ENCODE measurements at regions not wholly inside any gene's neighbourhood (a gene's known extent, or its start where the extent isn't known, plus 50 kb on each side); places are given as distances from the start of the nearest gene placed in this dataset.

- no peak for ATAC-seq
- WGBS, 2 donors, result 76 to 80% methylated on average over 7 of the region's 7 CpGs
- intact Hi-C loops (cut with DNase I), result no loop called here
Observed at GRCh38 chr10:69703766-69704630, 74.0 kb downstream of the FAM241B start.

GRCh38 chr10:69709366-69709941, 79.4 kb downstream of the FAM241B start:
- DNase-seq, result no peak
- intact Hi-C loops (cut with DNase I), result no loop called here
- WGBS, 2 donors, result 77 to 83% methylated on average over 7 of the region's 7 CpGs
- H3K27me3 ChIP-seq, result peaks cover 0 to 13% (median 7%) of the 10 kb centered on the region in 7 donors
- no peak overlapping the region for H3K27ac ChIP-seq
- no peak overlapping the region for H3K4me3 ChIP-seq
- ATAC-seq, result no peak
- H3K9me3 ChIP-seq, result peaks cover 0 to 12% (median 0%) of the 10 kb centered on the region in 11 donors
- no peak for TF ChIP-seq CTCF (IDR thresholded peaks at IDR 0.05)
- H3K36me3 ChIP-seq, result no peaks in the 10 kb centered on the region
- no peaks in the 10 kb centered on the region for H3K4me1 ChIP-seq

More at GRCh38 chr10:69703766-69704630, 74.0 kb downstream of the FAM241B start:
- H3K27ac ChIP-seq, result no peak overlapping the region
- H3K4me1 ChIP-seq, result no peaks in the 10 kb centered on the region
- peaks cover 0 to 21% (median 16%) of the 10 kb centered on the region in 7 donors for H3K27me3 ChIP-seq
- H3K4me3 ChIP-seq, result no peak overlapping the region
- H3K9me3 ChIP-seq, result peaks cover 0 to 22% (median 0%) of the 10 kb centered on the region in 11 donors
- no peak for TF ChIP-seq CTCF (IDR thresholded peaks at IDR 0.05)
- DNase-seq, result no peak
- no peaks in the 10 kb centered on the region for H3K36me3 ChIP-seq

GRCh38 chr10:69710008-69710888, 80.2 kb downstream of the FAM241B start:
- Histone ChIP-seq H3K9me3 (peaks cover 0 to 12% (median 0%) of the 10 kb centered on the region in 11 donors), H3K27ac (no peak overlapping the region), H3K36me3 (no peaks in the 10 kb centered on the region), H3K4me3 (no peak overlapping the region), H3K27me3 (peaks cover 0 to 13% (median 7%) of the 10 kb centered on the region in 7 donors), H3K4me1 (no peaks in the 10 kb centered on the region)
- no peak for TF ChIP-seq CTCF (IDR thresholded peaks at IDR 0.05)
- no peak for ATAC-seq
- intact Hi-C loops (cut with DNase I), result loop anchor here in 1 of 10 donors (5.0 kb wide), 1 partner anchor 63 kb away; no protein-coding TSS in a partner anchor
- WGBS, 2 donors, result 75 to 83% methylated on average over 9 of the region's 9 CpGs
- DNase-seq, result no peak

- intact Hi-C loops (cut with DNase I), result loop anchor here in 1 of 10 donors (5.0 kb wide), 1 partner anchor 65 kb away; no protein-coding TSS in a partner anchor
- no peak for TF ChIP-seq CTCF (IDR thresholded peaks at IDR 0.05)
- Histone ChIP-seq H3K27ac (no peak overlapping the region), H3K4me1 (peaks cover 0 to 11% (median 0%) of the 10 kb centered on the region in 9 donors), H3K27me3 (peaks cover 0 to 8% (median 0%) of the 10 kb centered on the region in 7 donors), H3K4me3 (no peak overlapping the region), H3K36me3 (no peaks in the 10 kb centered on the region), H3K9me3 (peaks cover 0 to 12% (median 0%) of the 10 kb centered on the region in 11 donors)
- ATAC-seq, result no peak
- 80 to 81% methylated on average over 12 of the region's 12 CpGs for WGBS, 2 donors
- DNase-seq, result no peak
Observed at GRCh38 chr10:69712342-69712741, 82.3 kb downstream of the FAM241B start.
